B cell (primary cell): ENCODE measurements at regions not wholly inside any gene's neighbourhood (a gene's known extent, or its start where the extent isn't known, plus 50 kb on each side); places are given as distances from the start of the nearest gene placed in this dataset.

ENCODE experiments used
- CTCF ChIP-seq: fragments of 200-600 bp; IDR thresholded peaks from one replicate; pipeline ENCODE4 v1.8.0; 2022; ENCODE audit warnings: antibody characterized with exemption, mild to moderate bottlenecking
- EZH2 ChIP-seq: IDR thresholded peaks from 2 replicates; pipeline ENCODE4 v1.6.1; 2012; ENCODE audit warnings: borderline replicate concordance, low read depth, mild to moderate bottlenecking, moderate library complexity, low read length; ENCODE audit not compliant: insufficient read depth, poor library complexity, severe bottlenecking

GRCh38 chr17:68768804-68769203 lies 167.6 kb upstream of the FAM20A start:
- TF ChIP-seq CTCF, result no peak
- TF ChIP-seq EZH2, result no peak
